Fibroblast of peridontal ligament (primary cell): ENCODE measurements at regions not wholly inside any gene's neighbourhood (a gene's known extent, or its start where the extent isn't known, plus 50 kb on each side); places are given as distances from the start of the nearest gene placed in this dataset.
"Not testable (repeated sequence)": the region's sequence is repeated elsewhere in the genome, so short reads cannot be mapped to it uniquely, and the experiment has no call there.

Source experiments
- DNase-seq: peaks from one replicate; pipeline ENCODE4 v3.0.0-alpha.2; 2010; ENCODE audit errors: extremely low read depth

- no peak for DNase-seq
Observed at GRCh38 chr16:61432421-61432820, 603.8 kb downstream of the CDH8 start.

- no peak for DNase-seq
Observed at GRCh38 chr16:61421111-61421510, 615.1 kb downstream of the CDH8 start.

- DNase-seq: no peak
Observed at GRCh38 chr16:61419791-61420190, 616.4 kb downstream of the CDH8 start.

GRCh38 chr16:61418802-61419201 lies 617.4 kb downstream of the CDH8 start:
- not testable (repeated sequence) for DNase-seq

GRCh38 chr16:61415126-61415525 lies 621.1 kb downstream of the CDH8 start:
- DNase-seq: no peak

- DNase-seq: no peak
Observed at GRCh38 chr16:61413021-61413420, 623.2 kb downstream of the CDH8 start.

GRCh38 chr16:61412562-61412961 lies 623.7 kb downstream of the CDH8 start:
- no peak for DNase-seq

GRCh38 chr16:61409604-61410003 lies 626.6 kb downstream of the CDH8 start:
- no peak for DNase-seq

GRCh38 chr16:61403386-61403785 lies 632.9 kb downstream of the CDH8 start:
- DNase-seq: no peak

- DNase-seq: no peak
Observed at GRCh38 chr16:61391896-61392295, 644.3 kb downstream of the CDH8 start.

GRCh38 chr16:61390965-61391637 lies 645.1 kb downstream of the CDH8 start:
- DNase-seq: no peak

GRCh38 chr16:61385392-61386071 lies 650.7 kb downstream of the CDH8 start:
- no peak for DNase-seq

- DNase-seq: no peak
Observed at GRCh38 chr16:61382435-61382834, 653.8 kb downstream of the CDH8 start.

- DNase-seq: no peak
Observed at GRCh38 chr16:61379311-61379710, 656.9 kb downstream of the CDH8 start.

- no peak for DNase-seq
Observed at GRCh38 chr16:61374071-61374470, 662.2 kb downstream of the CDH8 start.

- DNase-seq: no peak
Observed at GRCh38 chr16:61371881-61372280, 664.4 kb downstream of the CDH8 start.

GRCh38 chr16:61371388-61371787 lies 664.9 kb downstream of the CDH8 start:
- DNase-seq: no peak

GRCh38 chr16:61370564-61370963 lies 665.7 kb downstream of the CDH8 start:
- DNase-seq: no peak

GRCh38 chr16:61366006-61366405 lies 670.2 kb downstream of the CDH8 start:
- DNase-seq: no peak

- no peak for DNase-seq
Observed at GRCh38 chr16:61364990-61365389, 671.2 kb downstream of the CDH8 start.

GRCh38 chr16:61362585-61362984 lies 673.7 kb downstream of the CDH8 start:
- no peak for DNase-seq

- DNase-seq: no peak
Observed at GRCh38 chr16:61344791-61345190, 691.4 kb downstream of the CDH8 start.

- no peak for DNase-seq
Observed at GRCh38 chr16:61332461-61332860, 703.8 kb downstream of the CDH8 start.

GRCh38 chr16:61324044-61324443 lies 712.2 kb downstream of the CDH8 start:
- DNase-seq: no peak
